Ovary (tissue), 7 donors: ENCODE measurements at regions not wholly inside any gene's neighbourhood (a gene's known extent, or its start where the extent isn't known, plus 50 kb on each side); places are given as distances from the start of the nearest gene placed in this dataset.
"Not testable (repeated sequence)": the region's sequence is repeated elsewhere in the genome, so short reads cannot be mapped to it uniquely, and the experiment has no call there.

Source experiments
- DNase-seq, 5 donors: peaks; one replicate each; pipeline ENCODE4 v3.0.0-alpha.2; 2019 to 2020
- H3K27ac ChIP-seq, 2 donors: fragments of 200-600 bp; one replicate each; pipeline versions ENCODE4 v1.5.1 to v1.8.0; 2019 to 2022
- H3K27me3 ChIP-seq: fragments of 200-600 bp; one replicate; pipeline ENCODE4 v1.8.0; 2022
- H3K36me3 ChIP-seq: fragments of 200-600 bp; sonication (generic); one replicate; pipeline ENCODE4 v1.5.1; 2019
- H3K4me1 ChIP-seq: one replicate; pipeline ENCODE4 v1.8.1; 2013; ENCODE audit warnings: mild to moderate bottlenecking, moderate library complexity; ENCODE audit not compliant: insufficient read depth
- H3K4me3 ChIP-seq: fragments of 200-600 bp; sonication (generic); one replicate; pipeline ENCODE4 v1.5.1; 2017
- H3K9me3 ChIP-seq, 2 donors: fragments of 200-600 bp in 1 of 2; sonication (generic) in 1 of 2; one replicate each; pipeline versions ENCODE4 v1.5.1 to v1.8.1; 2013 to 2019; ENCODE audit warnings: mild to moderate bottlenecking in 1 of 2, moderate library complexity in 1 of 2
- CTCF ChIP-seq, 3 donors: fragments of 450-650 bp in 2 of 3; fragments of 200-600 bp in 1 of 3; IDR thresholded peaks; one replicate each; pipeline versions ENCODE4 v1.5.1 to v1.8.0; 2016 to 2022; ENCODE audit warnings: antibody characterized with exemption in 3 of 3, mild to moderate bottlenecking in 1 of 3
- EP300 ChIP-seq: sonication (generic); formaldehyde crosslinking; IDR thresholded peaks from one replicate; pipeline ENCODE4 v1.6.1; 2017; ENCODE audit warnings: antibody characterized with exemption
- POLR2A ChIP-seq: fragments of 450-650 bp; IDR thresholded peaks from one replicate; pipeline ENCODE4 v1.6.1; 2017; ENCODE audit warnings: antibody characterized with exemption, mild to moderate bottlenecking, moderate library complexity
- WGBS, 3 donors: extraction: QIAGEN DNeasy Blood & Tissue Kit in 1 of 3; methylation state at CpG; one replicate each; pipeline versions ENCODE4 v1.1.5 to v1.1.7; 2013 to 2017; 5-methylcytosine and 5-hydroxymethylcytosine counted together
- intact Hi-C, 4 donors: fragments of 100-400 bp; cut with DNase I; formaldehyde crosslinking; loops; one replicate each; pipeline versions ENCODE4 v1.11.0 to v1.15.1; 2022 to 2023
- donor health status: DM: no; HTN: no; CAD: no; lungs with moderate emphysema.
- donor health status: DM: no; HTN: no; CAD: no.
- donor health status: Bipolar disorder and iron deficiency.
- donor health status: DM: no; HTN: no; CAD: no.
- donor health status: DM: yes; HTN: yes; CAD: no.

GRCh38 chr4:9691238-9692065, 90.0 kb upstream of the DRD5 start:
- H3K36me3 ChIP-seq, result no peaks in the 10 kb centered on the region
- no peaks in the 10 kb centered on the region for H3K27me3 ChIP-seq
- peak overlapping the region; percentile 67 for H3K4me3 ChIP-seq
- peak overlapping the region; percentile 59 to 88 for H3K27ac ChIP-seq
- TF ChIP-seq EP300, result no peak
- no peak for TF ChIP-seq CTCF (IDR thresholded peaks at IDR 0.05)
- no peak for TF ChIP-seq POLR2A
- WGBS, 3 donors, result 1% methylated on average over 15 to 56 of the region's 56 CpGs
- no peaks in the 10 kb centered on the region for H3K4me1 ChIP-seq
- DNase-seq, result peak; percentile 96 to 98 (median 97)
- intact Hi-C loops, result loop anchor here in 1 of 4 donors (10.0 kb wide), 1 partner anchor 323 kb away; no protein-coding TSS in a partner anchor
- no peaks in the 10 kb centered on the region for H3K9me3 ChIP-seq

- not testable (repeated sequence) for H3K27me3 ChIP-seq, H3K4me1 ChIP-seq, H3K4me3 ChIP-seq, H3K36me3 ChIP-seq, H3K27ac ChIP-seq, H3K9me3 ChIP-seq, DNase-seq
- WGBS, 3 donors, result 60 to 69% (median 62%) methylated on average over 5 of the region's 5 CpGs
- intact Hi-C loops, result loop anchor here in 1 of 4 donors (10.0 kb wide), 1 partner anchor 322 kb away; no protein-coding TSS in a partner anchor
Measured at GRCh38 chr4:9692791-9693491, 88.5 kb upstream of the DRD5 start.

GRCh38 chr4:9694403-9694802, 87.0 kb upstream of the DRD5 start:
- not testable (repeated sequence) for H3K36me3 ChIP-seq, H3K27ac ChIP-seq, H3K4me3 ChIP-seq, H3K27me3 ChIP-seq, DNase-seq, H3K9me3 ChIP-seq, H3K4me1 ChIP-seq
- intact Hi-C loops, result loop anchor here in 1 of 4 donors (10.0 kb wide), 1 partner anchor 320 kb away; no protein-coding TSS in a partner anchor
- WGBS, 3 donors, result 71 to 75% (median 75%) methylated on average over 7 of the region's 7 CpGs

- H3K27me3 ChIP-seq, H3K27ac ChIP-seq, H3K4me1 ChIP-seq, DNase-seq, H3K36me3 ChIP-seq, H3K4me3 ChIP-seq, H3K9me3 ChIP-seq: not testable (repeated sequence)
- 54 to 64% (median 63%) methylated on average over 4 of the region's 4 CpGs for WGBS, 3 donors
- intact Hi-C loops, result loop anchor here in 1 of 4 donors (10.0 kb wide), 1 partner anchor 319 kb away; no protein-coding TSS in a partner anchor
Measured at GRCh38 chr4:9695994-9696393, 85.4 kb upstream of the DRD5 start.

- 74 to 86% (median 85%) methylated on average over 5 of the region's 5 CpGs for WGBS, 3 donors
- not testable (repeated sequence) for DNase-seq, H3K27ac ChIP-seq, H3K4me3 ChIP-seq, H3K4me1 ChIP-seq, H3K36me3 ChIP-seq, H3K9me3 ChIP-seq, H3K27me3 ChIP-seq
- intact Hi-C loops, result loop anchor here in 1 of 4 donors (10.0 kb wide), 1 partner anchor 318 kb away; no protein-coding TSS in a partner anchor
Measured at GRCh38 chr4:9696561-9696960, 84.9 kb upstream of the DRD5 start.

GRCh38 chr4:9702019-9702418, 79.4 kb upstream of the DRD5 start:
- intact Hi-C loops, DNase-seq, H3K4me1 ChIP-seq, H3K4me3 ChIP-seq, H3K9me3 ChIP-seq, H3K27me3 ChIP-seq, H3K36me3 ChIP-seq, H3K27ac ChIP-seq: not testable (repeated sequence)
- WGBS, 3 donors, result 77 to 84% (median 84%) methylated on average over 6 of the region's 6 CpGs

GRCh38 chr4:9702696-9703095, 78.7 kb upstream of the DRD5 start:
- H3K4me3 ChIP-seq, H3K27me3 ChIP-seq, H3K4me1 ChIP-seq, H3K27ac ChIP-seq, intact Hi-C loops, DNase-seq, H3K9me3 ChIP-seq, H3K36me3 ChIP-seq: not testable (repeated sequence)
- WGBS, 3 donors, result 92 to 96% (median 95%) methylated on average over 9 of the region's 9 CpGs
